ENCODE measurements at regions not wholly inside any gene's neighbourhood (a gene's known extent, or its start where the extent isn't known, plus 50 kb on each side); places are given as distances from the start of the nearest gene placed in this dataset.

- no peaks in the 10 kb centered on the region for H3K27me3 Mint-ChIP-seq (ENCODE audit: low read depth)
- TF ChIP-seq CTCF (IDR thresholded peaks at IDR 0.05) = no peak
- no peak for DNase-seq (ENCODE audit: low spot score)
- H3K36me3 Mint-ChIP-seq (ENCODE audit: low read depth) = no peaks in the 10 kb centered on the region
- H3K9me3 Mint-ChIP-seq (ENCODE audit: low read depth) = peaks cover 9% of the 10 kb centered on the region
- H3K27ac Mint-ChIP-seq (ENCODE audit: unreplicated experiment) = no peak overlapping the region
- H3K4me3 Mint-ChIP-seq (ENCODE audit: unreplicated experiment) = no peak overlapping the region
- no peaks in the 10 kb centered on the region for H3K4me1 Mint-ChIP-seq (ENCODE audit: low read depth)
Measured at GRCh38 chr14:22007363-22007762, 333.7 kb upstream of the OR4E1 start.

- Mint-ChIP-seq H3K27me3 (ENCODE audit: low read depth) (no peaks in the 10 kb centered on the region), H3K27ac (ENCODE audit: unreplicated experiment) (no peak overlapping the region), H3K36me3 (ENCODE audit: low read depth) (no peaks in the 10 kb centered on the region), H3K4me1 (ENCODE audit: low read depth) (no peaks in the 10 kb centered on the region), H3K9me3 (ENCODE audit: low read depth) (peaks cover 9% of the 10 kb centered on the region), H3K4me3 (ENCODE audit: unreplicated experiment) (no peak overlapping the region)
- DNase-seq (ENCODE audit: low spot score) = no peak
- no peak for TF ChIP-seq CTCF (IDR thresholded peaks at IDR 0.05)
Measured at GRCh38 chr14:22003461-22003860, 329.8 kb upstream of the OR4E1 start.

GRCh38 chr14:22002860-22003284, 329.3 kb upstream of the OR4E1 start:
- TF ChIP-seq CTCF (IDR thresholded peaks at IDR 0.05) = peak; percentile 29
- H3K36me3 Mint-ChIP-seq (ENCODE audit: low read depth) = no peaks in the 10 kb centered on the region
- no peak for DNase-seq (ENCODE audit: low spot score)
- no peaks in the 10 kb centered on the region for H3K27me3 Mint-ChIP-seq (ENCODE audit: low read depth)
- H3K27ac Mint-ChIP-seq (ENCODE audit: unreplicated experiment) = no peak overlapping the region
- H3K9me3 Mint-ChIP-seq (ENCODE audit: low read depth) = peaks cover 9% of the 10 kb centered on the region
- H3K4me1 Mint-ChIP-seq (ENCODE audit: low read depth) = no peaks in the 10 kb centered on the region
- H3K4me3 Mint-ChIP-seq (ENCODE audit: unreplicated experiment) = no peak overlapping the region

GRCh38 chr14:21999402-21999801, 325.8 kb upstream of the OR4E1 start:
- H3K4me1 Mint-ChIP-seq (ENCODE audit: low read depth) = no peaks in the 10 kb centered on the region

GRCh38 chr14:21997300-21997699, 323.7 kb upstream of the OR4E1 start:
- H3K9me3 Mint-ChIP-seq (ENCODE audit: low read depth) = no peaks in the 10 kb centered on the region

More at GRCh38 chr14:21999402-21999801, 325.8 kb upstream of the OR4E1 start:
- no peak for TF ChIP-seq CTCF (IDR thresholded peaks at IDR 0.05)
- H3K4me3 Mint-ChIP-seq (ENCODE audit: unreplicated experiment) = no peak overlapping the region
- no peaks in the 10 kb centered on the region for H3K36me3 Mint-ChIP-seq (ENCODE audit: low read depth)
- no peak for DNase-seq (ENCODE audit: low spot score)
- peaks cover 2% of the 10 kb centered on the region for H3K27me3 Mint-ChIP-seq (ENCODE audit: low read depth)
- no peaks in the 10 kb centered on the region for H3K9me3 Mint-ChIP-seq (ENCODE audit: low read depth)
- H3K27ac Mint-ChIP-seq (ENCODE audit: unreplicated experiment) = no peak overlapping the region

More at GRCh38 chr14:21997300-21997699, 323.7 kb upstream of the OR4E1 start:
- Mint-ChIP-seq H3K27ac (ENCODE audit: unreplicated experiment) (no peak overlapping the region), H3K27me3 (ENCODE audit: low read depth) (peaks cover 5% of the 10 kb centered on the region), H3K36me3 (ENCODE audit: low read depth) (no peaks in the 10 kb centered on the region), H3K4me3 (ENCODE audit: unreplicated experiment) (no peak overlapping the region), H3K4me1 (ENCODE audit: low read depth) (no peaks in the 10 kb centered on the region)
- TF ChIP-seq CTCF (IDR thresholded peaks at IDR 0.05) = peak; percentile 32
- DNase-seq (ENCODE audit: low spot score) = no peak
